Activated gamma-delta T cell treated with anti-CD3 and anti-CD28 coated beads, Interleukin-2, amount 50 U/mL, for 16 hours (primary cell): ENCODE measurements at regions not wholly inside any gene's neighbourhood (a gene's known extent, or its start where the extent isn't known, plus 50 kb on each side); places are given as distances from the start of the nearest gene placed in this dataset.
"Not testable (repeated sequence)": the region's sequence is repeated elsewhere in the genome, so short reads cannot be mapped to it uniquely, and the experiment has no call there.

Source experiments
- DNase-seq: peaks from one replicate; pipeline ENCODE4 v3.0.0-alpha.2; 2020; ENCODE audit warnings: low read depth

GRCh38 chr1:29772584-29773100 is 536.3 kb downstream of the PTPRU start:
- no peak for DNase-seq

- DNase-seq: no peak
Observed at GRCh38 chr1:29767769-29768425, 531.6 kb downstream of the PTPRU start.

GRCh38 chr1:29767088-29767685 is 530.9 kb downstream of the PTPRU start:
- DNase-seq: no peak

- no peak for DNase-seq
Observed at GRCh38 chr1:29762635-29763034, 526.3 kb downstream of the PTPRU start.

- no peak for DNase-seq
Observed at GRCh38 chr1:29761159-29761928, 525.0 kb downstream of the PTPRU start.

GRCh38 chr1:29760067-29760564 is 523.8 kb downstream of the PTPRU start:
- DNase-seq: no peak

- DNase-seq: no peak
Observed at GRCh38 chr1:29758781-29759499, 522.6 kb downstream of the PTPRU start.

GRCh38 chr1:29757866-29758780 is 521.8 kb downstream of the PTPRU start:
- DNase-seq: no peak

GRCh38 chr1:29756901-29757725 is 520.8 kb downstream of the PTPRU start:
- no peak for DNase-seq

- no peak for DNase-seq
Observed at GRCh38 chr1:29756498-29756897, 520.2 kb downstream of the PTPRU start.

GRCh38 chr1:29756085-29756484 is 519.8 kb downstream of the PTPRU start:
- DNase-seq: no peak

- not testable (repeated sequence) for DNase-seq
Observed at GRCh38 chr1:29755412-29756015, 519.2 kb downstream of the PTPRU start.

- no peak for DNase-seq
Observed at GRCh38 chr1:29754573-29755375, 518.5 kb downstream of the PTPRU start.

- DNase-seq: no peak
Observed at GRCh38 chr1:29753771-29754572, 517.6 kb downstream of the PTPRU start.

- DNase-seq: no peak
Observed at GRCh38 chr1:29753244-29753643, 516.9 kb downstream of the PTPRU start.

- no peak for DNase-seq
Observed at GRCh38 chr1:29752141-29752540, 515.8 kb downstream of the PTPRU start.

- DNase-seq: no peak
Observed at GRCh38 chr1:29749024-29749945, 513.0 kb downstream of the PTPRU start.
